ENCODE measurements at regions not wholly inside any gene's neighbourhood (a gene's known extent, or its start where the extent isn't known, plus 50 kb on each side); places are given as distances from the start of the nearest gene placed in this dataset.

- DNase-seq: no peak
These were observed 51.2 kb upstream of the GLI2 start for GRCh38 chr2:120684289-120685065.

- DNase-seq: no peak
These were observed 50.3 kb upstream of the GLI2 start for GRCh38 chr2:120685066-120685973.
